ENCODE measurements at regions not wholly inside any gene's neighbourhood (a gene's known extent, or its start where the extent isn't known, plus 50 kb on each side); places are given as distances from the start of the nearest gene placed in this dataset.

DNA sequence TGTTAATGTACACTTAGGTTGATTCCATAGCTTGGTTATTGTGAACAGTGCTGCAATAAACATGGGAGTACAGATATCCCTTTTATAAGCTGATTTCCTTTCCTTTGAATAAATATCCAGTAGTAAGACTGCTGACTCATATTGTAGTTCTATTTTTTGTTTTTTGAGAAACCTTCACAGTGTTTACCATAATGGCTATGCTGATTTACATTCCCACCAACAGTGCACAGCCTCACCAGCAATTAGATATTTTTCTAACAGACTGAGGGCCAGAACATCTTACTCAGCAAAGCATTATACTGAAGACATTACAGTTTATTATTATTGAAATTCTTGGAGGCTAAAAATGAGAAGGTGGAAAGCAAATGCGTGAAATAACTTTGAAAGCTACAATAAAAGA, 187.3 kb upstream of the HEY2 start:
- H2BK20ac ChIP-seq (ENCODE audit: low read depth, low read length, poor library complexity, severe bottlenecking): no peak overlapping the region
- H2AK5ac ChIP-seq (ENCODE audit: insufficient read length, low read length): no peak overlapping the region
- H2BK120ac ChIP-seq (ENCODE audit: low read depth, low read length, poor library complexity, severe bottlenecking): no peak overlapping the region
- H3K23ac ChIP-seq (ENCODE audit: insufficient read length, low read depth, low read length): no peak overlapping the region
- no peaks in the 10 kb centered on the region for H3K4me1 ChIP-seq (ENCODE audit: insufficient read depth, low read length)
- Mint-ChIP-seq H3K9me3 (no peaks in the 10 kb centered on the region), H3K27ac (no peak overlapping the region), H3K27me3 (ENCODE audit: low read depth) (peaks cover 3% of the 10 kb centered on the region; the same call in 1 of the 2 replicates), H3K4me1 (peaks cover 12 to 15% of the 10 kb centered on the region in 2 experiments), H3K36me3 (ENCODE audit: insufficient read depth in 1 of 3, low read depth in 3 of 3) (no peaks in the 10 kb centered on the region), H3K4me3 (no peak overlapping the region)
- no peak overlapping the region for H4K91ac ChIP-seq (ENCODE audit: insufficient read length, low read depth, low read length)
- no peak overlapping the region for H3K9ac ChIP-seq (ENCODE audit: extremely low read depth, insufficient read length, low read length)
- no peak overlapping the region for H3K14ac ChIP-seq (ENCODE audit: insufficient read depth, low read length)
- no peak overlapping the region for H3T11ph ChIP-seq (ENCODE audit: low read length)
- H2BK12ac ChIP-seq (ENCODE audit: insufficient read length, low read depth, low read length): no peak overlapping the region
- H3K9me3 ChIP-seq (ENCODE audit: control insufficient read depth, low read depth, low read length): no peaks in the 10 kb centered on the region
- H2BK15ac ChIP-seq (ENCODE audit: low read depth, low read length): no peak overlapping the region
- no peak overlapping the region for H3K4me2 ChIP-seq (ENCODE audit: insufficient read depth, insufficient read length, low read length)
- no peak overlapping the region for H3K18ac ChIP-seq (ENCODE audit: insufficient read length, low read depth, low read length)
- H3K79me2 ChIP-seq (ENCODE audit: insufficient read depth, low read length): no peaks in the 10 kb centered on the region
- no peaks in the 10 kb centered on the region for H4K20me1 ChIP-seq (ENCODE audit: control insufficient read depth, insufficient read depth, insufficient read length)
- H2AFZ ChIP-seq (ENCODE audit: low read length): no peak overlapping the region
- no peak overlapping the region for H3K4ac ChIP-seq (ENCODE audit: low read depth, low read length)
- no CpG with 5 or more reads among the region's 1 CpG for WGBS (ENCODE audit: extremely low coverage, insufficient read length, low lambda C conversion rate)
- H4K8ac ChIP-seq (replicated peaks; ENCODE audit: insufficient read length, low read depth, low read length): no peak overlapping the region
- no peak overlapping the region for H3K56ac ChIP-seq (ENCODE audit: insufficient read length, low read depth, low read length)
- H3K27ac ChIP-seq (ENCODE audit: insufficient read length, low read depth, low read length): no peak overlapping the region
- TF ChIP-seq, protein P1, sequence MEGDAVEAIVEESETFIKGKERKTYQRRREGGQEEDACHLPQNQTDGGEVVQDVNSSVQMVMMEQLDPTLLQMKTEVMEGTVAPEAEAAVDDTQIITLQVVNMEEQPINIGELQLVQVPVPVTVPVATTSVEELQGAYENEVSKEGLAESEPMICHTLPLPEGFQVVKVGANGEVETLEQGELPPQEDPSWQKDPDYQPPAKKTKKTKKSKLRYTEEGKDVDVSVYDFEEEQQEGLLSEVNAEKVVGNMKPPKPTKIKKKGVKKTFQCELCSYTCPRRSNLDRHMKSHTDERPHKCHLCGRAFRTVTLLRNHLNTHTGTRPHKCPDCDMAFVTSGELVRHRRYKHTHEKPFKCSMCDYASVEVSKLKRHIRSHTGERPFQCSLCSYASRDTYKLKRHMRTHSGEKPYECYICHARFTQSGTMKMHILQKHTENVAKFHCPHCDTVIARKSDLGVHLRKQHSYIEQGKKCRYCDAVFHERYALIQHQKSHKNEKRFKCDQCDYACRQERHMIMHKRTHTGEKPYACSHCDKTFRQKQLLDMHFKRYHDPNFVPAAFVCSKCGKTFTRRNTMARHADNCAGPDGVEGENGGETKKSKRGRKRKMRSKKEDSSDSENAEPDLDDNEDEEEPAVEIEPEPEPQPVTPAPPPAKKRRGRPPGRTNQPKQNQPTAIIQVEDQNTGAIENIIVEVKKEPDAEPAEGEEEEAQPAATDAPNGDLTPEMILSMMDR (conservative IDR thresholded peaks at IDR 0.05): no peak
- DNase-seq: no peak
- H3K23me2 ChIP-seq (ENCODE audit: insufficient read length, low read depth, low read length, poor library complexity, severe bottlenecking): no peaks in the 10 kb centered on the region
- H2BK5ac ChIP-seq (ENCODE audit: insufficient read length, low read length): no peak overlapping the region
- no peak overlapping the region for H4K5ac ChIP-seq (ENCODE audit: insufficient read length, low read depth, low read length)
- H3K27me3 ChIP-seq (ENCODE audit: insufficient read depth, low read length): no peaks in the 10 kb centered on the region
- no peaks in the 10 kb centered on the region for H3K79me1 ChIP-seq (ENCODE audit: insufficient read depth, low read depth, low read length, poor library complexity, severe bottlenecking)
